HL-60 (cell line): ENCODE measurements at regions not wholly inside any gene's neighbourhood (a gene's known extent, or its start where the extent isn't known, plus 50 kb on each side); places are given as distances from the start of the nearest gene placed in this dataset.

Source experiments
- DNase-seq, 2 experiments: peaks; one replicate each; pipeline ENCODE4 v3.0.0-alpha.2; 2010 to 2020; ENCODE audit warnings: low read depth in 1 of 2, low spot score in 1 of 2
- H3K27ac ChIP-seq: fragments of 250-450 bp; sonication (Bioruptor Pico); replicated peaks from 2 replicates; pipeline ENCODE4 v1.5.1; 2020; ENCODE audit warnings: mild to moderate bottlenecking, moderate library complexity
- H3K27me3 ChIP-seq: fragments of 250-450 bp; sonication (Bioruptor Pico); 2 replicates; pipeline ENCODE4 v1.5.1; 2021; ENCODE audit warnings: mild to moderate bottlenecking, moderate library complexity; ENCODE audit not compliant: insufficient read depth, poor library complexity, severe bottlenecking
- H3K4me3 ChIP-seq: replicated peaks from 2 replicates; pipeline ENCODE4 v1.5.1; 2011; ENCODE audit warnings: mild to moderate bottlenecking, control low read depth, low read length; ENCODE audit not compliant: insufficient read depth
- GABPA ChIP-seq: IDR thresholded peaks from 2 replicates; pipeline ENCODE4 v1.6.1; 2012; ENCODE audit warnings: low read depth
- POLR2AphosphoS5 ChIP-seq: IDR thresholded peaks from 2 replicates; pipeline ENCODE4 v1.6.1; 2012; ENCODE audit warnings: low read depth
- SPI1 ChIP-seq: IDR thresholded peaks from 2 replicates; pipeline ENCODE4 v1.6.1; 2012; ENCODE audit warnings: low read depth, mild to moderate bottlenecking, borderline replicate concordance
- TF ChIP-seq, protein P1 (sequence below): IDR thresholded peaks from 2 replicates; pipeline ENCODE4 v1.6.1; 2012; ENCODE audit warnings: low read depth; ENCODE audit not compliant: insufficient replicate concordance
- TF ChIP-seq, protein P2 (sequence below): IDR thresholded peaks from one replicate; pipeline ENCODE4 v1.5.1; 2011; ENCODE audit warnings: low read length, control low read depth, inconsistent platforms; ENCODE audit not compliant: insufficient read depth

DNA sequence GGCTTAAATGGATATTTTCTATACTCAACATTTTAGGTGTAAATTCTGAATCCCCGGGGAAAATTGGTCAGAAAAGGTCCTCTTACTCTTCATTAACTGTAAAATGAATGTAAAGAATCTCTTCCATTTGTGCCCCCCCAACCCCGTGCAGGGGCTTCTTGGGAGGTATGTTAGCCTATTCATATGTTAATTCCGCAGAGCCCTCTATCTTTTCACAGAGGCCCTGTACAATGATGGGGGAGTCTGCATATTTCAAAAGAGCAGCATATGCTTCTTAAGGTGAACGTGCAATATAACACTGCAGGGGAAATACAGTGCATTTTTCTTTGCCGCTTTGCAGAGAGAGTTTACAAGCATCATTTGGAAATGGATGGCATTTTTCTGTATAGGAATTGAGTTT is 88.5 kb upstream of the CXorf66 start:
- Histone ChIP-seq H3K27me3 (no peaks in the 10 kb centered on the region), H3K27ac (no peak overlapping the region), H3K4me3 (no peak overlapping the region)
- no peak for TF ChIP-seq SPI1
- no peak for TF ChIP-seq POLR2AphosphoS5
- TF ChIP-seq, protein P1, sequence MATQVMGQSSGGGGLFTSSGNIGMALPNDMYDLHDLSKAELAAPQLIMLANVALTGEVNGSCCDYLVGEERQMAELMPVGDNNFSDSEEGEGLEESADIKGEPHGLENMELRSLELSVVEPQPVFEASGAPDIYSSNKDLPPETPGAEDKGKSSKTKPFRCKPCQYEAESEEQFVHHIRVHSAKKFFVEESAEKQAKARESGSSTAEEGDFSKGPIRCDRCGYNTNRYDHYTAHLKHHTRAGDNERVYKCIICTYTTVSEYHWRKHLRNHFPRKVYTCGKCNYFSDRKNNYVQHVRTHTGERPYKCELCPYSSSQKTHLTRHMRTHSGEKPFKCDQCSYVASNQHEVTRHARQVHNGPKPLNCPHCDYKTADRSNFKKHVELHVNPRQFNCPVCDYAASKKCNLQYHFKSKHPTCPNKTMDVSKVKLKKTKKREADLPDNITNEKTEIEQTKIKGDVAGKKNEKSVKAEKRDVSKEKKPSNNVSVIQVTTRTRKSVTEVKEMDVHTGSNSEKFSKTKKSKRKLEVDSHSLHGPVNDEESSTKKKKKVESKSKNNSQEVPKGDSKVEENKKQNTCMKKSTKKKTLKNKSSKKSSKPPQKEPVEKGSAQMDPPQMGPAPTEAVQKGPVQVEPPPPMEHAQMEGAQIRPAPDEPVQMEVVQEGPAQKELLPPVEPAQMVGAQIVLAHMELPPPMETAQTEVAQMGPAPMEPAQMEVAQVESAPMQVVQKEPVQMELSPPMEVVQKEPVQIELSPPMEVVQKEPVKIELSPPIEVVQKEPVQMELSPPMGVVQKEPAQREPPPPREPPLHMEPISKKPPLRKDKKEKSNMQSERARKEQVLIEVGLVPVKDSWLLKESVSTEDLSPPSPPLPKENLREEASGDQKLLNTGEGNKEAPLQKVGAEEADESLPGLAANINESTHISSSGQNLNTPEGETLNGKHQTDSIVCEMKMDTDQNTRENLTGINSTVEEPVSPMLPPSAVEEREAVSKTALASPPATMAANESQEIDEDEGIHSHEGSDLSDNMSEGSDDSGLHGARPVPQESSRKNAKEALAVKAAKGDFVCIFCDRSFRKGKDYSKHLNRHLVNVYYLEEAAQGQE: no peak
- TF ChIP-seq, protein P2, sequence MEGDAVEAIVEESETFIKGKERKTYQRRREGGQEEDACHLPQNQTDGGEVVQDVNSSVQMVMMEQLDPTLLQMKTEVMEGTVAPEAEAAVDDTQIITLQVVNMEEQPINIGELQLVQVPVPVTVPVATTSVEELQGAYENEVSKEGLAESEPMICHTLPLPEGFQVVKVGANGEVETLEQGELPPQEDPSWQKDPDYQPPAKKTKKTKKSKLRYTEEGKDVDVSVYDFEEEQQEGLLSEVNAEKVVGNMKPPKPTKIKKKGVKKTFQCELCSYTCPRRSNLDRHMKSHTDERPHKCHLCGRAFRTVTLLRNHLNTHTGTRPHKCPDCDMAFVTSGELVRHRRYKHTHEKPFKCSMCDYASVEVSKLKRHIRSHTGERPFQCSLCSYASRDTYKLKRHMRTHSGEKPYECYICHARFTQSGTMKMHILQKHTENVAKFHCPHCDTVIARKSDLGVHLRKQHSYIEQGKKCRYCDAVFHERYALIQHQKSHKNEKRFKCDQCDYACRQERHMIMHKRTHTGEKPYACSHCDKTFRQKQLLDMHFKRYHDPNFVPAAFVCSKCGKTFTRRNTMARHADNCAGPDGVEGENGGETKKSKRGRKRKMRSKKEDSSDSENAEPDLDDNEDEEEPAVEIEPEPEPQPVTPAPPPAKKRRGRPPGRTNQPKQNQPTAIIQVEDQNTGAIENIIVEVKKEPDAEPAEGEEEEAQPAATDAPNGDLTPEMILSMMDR: no peak
- no peak for TF ChIP-seq GABPA
- DNase-seq: no peak

DNA sequence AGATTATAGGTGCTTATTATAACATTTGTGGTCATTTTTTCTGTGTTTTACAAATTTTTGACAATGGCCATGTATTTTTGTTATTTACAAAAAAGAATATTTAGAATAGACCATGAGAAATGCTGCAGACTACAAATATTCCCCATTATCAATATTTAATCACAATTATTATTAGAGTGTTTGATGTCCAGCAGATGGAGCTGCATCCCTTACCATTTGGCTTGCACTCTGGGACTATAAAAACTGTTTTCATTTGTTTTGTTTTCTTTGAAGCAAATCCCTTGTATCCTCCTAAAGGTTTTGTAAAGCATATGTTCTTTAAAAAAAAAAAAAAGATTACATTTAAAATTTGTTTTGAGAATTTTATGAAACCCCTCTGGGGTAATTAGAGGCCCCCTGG is 85.6 kb upstream of the CXorf66 start:
- no peaks in the 10 kb centered on the region for H3K27me3 ChIP-seq
- H3K27ac ChIP-seq: no peak overlapping the region
- no peak overlapping the region for H3K4me3 ChIP-seq
- TF ChIP-seq SPI1 (no peak), POLR2AphosphoS5 (no peak)
- TF ChIP-seq, protein P2: no peak
- TF ChIP-seq, protein P1: no peak
- no peak for DNase-seq

DNA sequence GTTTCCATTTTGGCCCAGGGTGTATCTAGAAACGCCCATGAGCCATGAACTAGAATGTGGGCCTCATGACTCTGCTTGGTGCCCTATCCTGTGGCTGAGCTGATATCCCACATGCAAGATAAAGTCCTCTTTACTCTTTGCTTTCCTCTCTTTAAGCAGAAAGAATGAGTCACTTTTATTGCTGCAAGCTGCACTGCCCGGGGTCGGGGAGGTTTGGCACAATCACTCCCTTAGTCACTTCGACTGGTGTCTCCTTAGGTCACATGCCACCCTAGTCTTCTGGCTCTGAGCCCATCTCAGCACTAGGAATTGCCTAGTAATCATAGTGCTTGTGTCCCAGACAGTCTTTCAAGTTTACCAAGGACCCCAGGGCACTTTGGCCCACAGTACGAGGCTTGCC is 75.1 kb upstream of the CXorf66 start:
- TF ChIP-seq, protein P1: no peak
- TF ChIP-seq SPI1: no peak
- TF ChIP-seq, protein P2: no peak
- no peak for TF ChIP-seq GABPA
- no peak for TF ChIP-seq POLR2AphosphoS5
- peak in 1 of 2 experiments; percentile 7 for DNase-seq

More for the DNA sequence above, 75.1 kb upstream of the CXorf66 start:
- Histone ChIP-seq H3K27me3 (no peaks in the 10 kb centered on the region), H3K27ac (no peak overlapping the region), H3K4me3 (no peak overlapping the region)
